ENCODE measurements at regions not wholly inside any gene's neighbourhood (a gene's known extent, or its start where the extent isn't known, plus 50 kb on each side); places are given as distances from the start of the nearest gene placed in this dataset.
A peak's percentile ranks its signal among the peaks of the same experiment; 100 is the strongest.

GRCh38 chr18:25931126-25931525 is 159.3 kb downstream of the SS18 start:
- DNase-seq (ENCODE audit: low read depth) = no peak
- TF ChIP-seq CTCF (conservative IDR thresholded peaks at IDR 0.05; ENCODE audit: low read depth, low read length) = no peak
- H3K4me3 ChIP-seq (ENCODE audit: low read depth, low read length) = no peak overlapping the region

DNA sequence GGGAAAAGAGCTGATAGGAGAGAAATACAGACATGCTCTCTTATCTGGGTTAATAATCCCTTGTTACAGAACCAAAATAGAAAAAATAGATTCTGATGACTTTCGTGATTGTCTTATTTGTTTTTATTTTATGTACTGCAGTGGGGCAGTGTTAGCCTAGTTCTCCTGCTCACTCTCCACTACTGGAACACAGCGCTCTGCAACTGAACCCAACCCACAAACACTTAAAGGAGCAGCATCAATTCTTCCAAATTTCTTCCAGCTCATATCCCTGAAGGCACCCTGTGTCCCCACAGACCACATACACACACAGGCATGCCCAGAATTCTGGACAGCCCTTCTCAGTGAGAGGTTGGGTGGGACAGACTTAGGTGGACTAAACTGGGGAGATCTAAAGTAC is 160.6 kb downstream of the SS18 start:
- DNase-seq (ENCODE audit: low read depth) = no peak
- no peak for TF ChIP-seq CTCF (conservative IDR thresholded peaks at IDR 0.05; ENCODE audit: low read depth, low read length)
- H3K4me3 ChIP-seq (ENCODE audit: low read depth, low read length) = no peak overlapping the region

DNA sequence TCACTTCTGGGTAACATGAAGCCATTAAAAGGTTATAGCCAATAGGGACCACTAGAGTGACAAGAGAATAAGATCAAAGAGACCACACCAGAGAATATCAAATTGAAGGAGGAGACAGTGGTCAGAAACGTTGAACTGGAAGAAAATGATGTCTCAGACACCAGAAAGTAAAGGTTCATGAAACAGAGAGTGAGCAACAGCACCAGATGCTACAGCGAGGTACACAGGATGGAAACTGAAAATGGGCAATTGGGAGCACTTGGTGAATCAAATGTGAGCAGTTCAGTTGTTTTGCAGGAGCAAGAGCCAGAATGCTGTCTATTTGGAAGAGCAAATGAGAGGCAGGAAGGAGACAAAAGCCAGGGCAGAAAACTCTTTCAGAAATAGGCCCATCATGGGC is 162.6 kb downstream of the SS18 start:
- DNase-seq (ENCODE audit: low read depth) = no peak
- TF ChIP-seq CTCF (conservative IDR thresholded peaks at IDR 0.05; ENCODE audit: low read depth, low read length) = no peak
- no peak overlapping the region for H3K4me3 ChIP-seq (ENCODE audit: low read depth, low read length)

DNA sequence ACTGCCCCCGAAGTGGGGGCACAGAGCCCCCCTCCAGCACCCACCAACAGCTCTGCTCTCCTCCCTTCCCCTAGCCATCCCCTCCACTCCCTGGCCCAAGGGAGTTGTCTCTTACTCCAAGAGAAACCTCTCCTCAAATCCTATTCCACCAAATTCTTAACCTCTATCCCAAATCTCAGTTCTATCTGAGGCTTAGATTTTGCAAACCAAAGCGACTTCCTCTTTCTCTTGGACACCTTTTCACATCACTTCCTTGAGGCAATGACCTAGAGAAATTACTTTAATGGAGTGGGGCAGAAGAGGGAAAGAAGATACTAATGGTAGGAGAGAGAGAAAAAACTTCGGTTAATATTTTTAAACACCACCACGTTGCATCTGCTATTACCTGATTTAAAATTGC is 167.2 kb downstream of the SS18 start:
- no peak for TF ChIP-seq CTCF (conservative IDR thresholded peaks at IDR 0.05; ENCODE audit: low read depth, low read length)
- H3K4me3 ChIP-seq (ENCODE audit: low read depth, low read length) = no peak overlapping the region
- DNase-seq (ENCODE audit: low read depth) = no peak

DNA sequence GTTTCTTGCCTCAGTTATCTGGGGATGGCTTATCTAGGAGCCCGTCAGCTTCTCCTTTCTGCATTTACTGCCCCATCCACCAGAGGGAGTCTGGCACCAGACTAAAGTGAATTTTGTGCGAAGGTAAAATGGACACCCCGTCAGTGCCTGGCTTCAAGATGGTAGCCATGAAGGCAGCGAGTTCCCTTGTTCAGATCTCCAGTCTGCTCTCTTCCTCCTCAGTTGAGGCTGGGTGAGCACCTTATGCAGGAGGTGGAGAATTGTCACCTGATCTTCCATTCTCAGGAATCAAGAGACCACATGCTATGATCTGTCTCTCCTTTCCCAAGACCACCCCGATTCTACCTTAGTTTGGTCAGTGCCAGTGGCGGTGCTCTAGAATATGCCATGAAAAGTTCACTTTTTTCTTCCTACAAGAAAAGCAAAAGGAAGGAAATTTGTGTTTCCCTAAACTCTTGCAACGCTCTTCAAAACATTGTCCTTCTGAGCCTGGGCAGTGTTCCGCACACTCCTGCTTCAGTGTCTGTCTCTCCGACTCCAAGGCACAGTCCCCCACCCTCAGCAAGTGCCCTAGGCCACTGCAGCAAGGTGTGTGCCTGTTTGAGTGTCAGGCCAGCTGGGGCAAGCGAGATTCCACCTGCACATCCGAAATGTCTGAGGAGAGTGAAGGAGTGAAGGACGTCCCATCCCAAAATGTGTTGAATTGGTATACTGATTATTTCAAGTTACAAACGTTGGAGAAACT is 168.6 kb downstream of the SS18 start:
- peak; percentile 77 for TF ChIP-seq CTCF (conservative IDR thresholded peaks at IDR 0.05; ENCODE audit: low read depth, low read length)
- no peak overlapping the region for H3K4me3 ChIP-seq (ENCODE audit: low read depth, low read length)
- peak; percentile 44 for DNase-seq (ENCODE audit: low read depth)

- no peak overlapping the region for H3K4me3 ChIP-seq (ENCODE audit: low read depth, low read length)
- no peak for DNase-seq (ENCODE audit: low read depth)
- peak; percentile 32 for TF ChIP-seq CTCF (conservative IDR thresholded peaks at IDR 0.05; ENCODE audit: low read depth, low read length)
These were observed 174.5 kb downstream of the SS18 start for GRCh38 chr18:25915907-25916306.

GRCh38 chr18:25898965-25899364 is 191.4 kb downstream of the SS18 start:
- H3K4me3 ChIP-seq (ENCODE audit: low read depth, low read length) = no peak overlapping the region
- TF ChIP-seq CTCF (conservative IDR thresholded peaks at IDR 0.05; ENCODE audit: low read depth, low read length) = no peak
- no peak for DNase-seq (ENCODE audit: low read depth)
